CD14-positive monocyte (primary cell): ENCODE measurements at regions not wholly inside any gene's neighbourhood (a gene's known extent, or its start where the extent isn't known, plus 50 kb on each side); places are given as distances from the start of the nearest gene placed in this dataset.

Source experiments
- DNase-seq, 3 donors: peaks; one replicate each; pipeline ENCODE4 v3.0.0-alpha.2; 2011 to 2022
- H2AFZ ChIP-seq: 2 replicates; pipeline ENCODE4 v1.6.0; 2012; ENCODE audit warnings: mild to moderate bottlenecking, low read depth, low read length, inconsistent platforms; ENCODE audit not compliant: insufficient read depth, poor library complexity, severe bottlenecking
- H3K27ac ChIP-seq, 2 donors: 1 replicate in 1 of 2; 2 replicates in 1 of 2; pipeline ENCODE4 v1.5.1; 2012 to 2013; ENCODE audit warnings: low read length in 2 of 2, control low read depth in 1 of 2, inconsistent platforms in 1 of 2, low read depth in 1 of 2, mild to moderate bottlenecking in 1 of 2
- H3K27me3 ChIP-seq, 2 donors: one replicate each; pipeline versions ENCODE4 v1.6.0 to v1.6.1; 2011 to 2013; ENCODE audit warnings: low read length in 2 of 2; ENCODE audit not compliant: control insufficient read depth in 2 of 2, insufficient read depth in 2 of 2
- H3K36me3 ChIP-seq, 2 donors: replicated peaks in 1 of 2; 1 replicate in 1 of 2; 2 replicates in 1 of 2; pipeline versions ENCODE4 v1.5.1 to v1.6.1; 2012 to 2013; ENCODE audit warnings: low read length in 2 of 2, control low read depth in 1 of 2, inconsistent platforms in 1 of 2, mild to moderate bottlenecking in 1 of 2; ENCODE audit not compliant: insufficient read depth in 2 of 2, control insufficient read depth in 1 of 2
- H3K4me1 ChIP-seq, 2 donors: 1 replicate in 1 of 2; 2 replicates in 1 of 2; pipeline versions ENCODE4 v1.5.1 to v1.6.1; 2012 to 2013; ENCODE audit warnings: low read length in 2 of 2, control low read depth in 1 of 2, inconsistent platforms in 1 of 2, mild to moderate bottlenecking in 1 of 2, moderate library complexity in 1 of 2; ENCODE audit not compliant: insufficient read depth in 2 of 2, control insufficient read depth in 1 of 2
- H3K4me2 ChIP-seq: replicated peaks from 2 replicates; pipeline ENCODE3; 2012; ENCODE audit warnings: low read length, moderate library complexity, mild to moderate bottlenecking; ENCODE audit not compliant: poor library complexity, severe bottlenecking; ENCODE audit errors: extremely low read depth
- H3K4me3 ChIP-seq, 3 experiments: fragments of 200-600 bp in 1 of 3; sonication (generic) in 1 of 3; replicated peaks in 1 of 3; 1 replicate in 2 of 3; 2 replicates in 1 of 3; pipeline ENCODE4 v1.5.1; 2011 to 2013; ENCODE audit warnings: low read length in 3 of 3, mild to moderate bottlenecking in 3 of 3, control low read depth in 2 of 3, low read depth in 2 of 3, inconsistent platforms in 1 of 3, moderate library complexity in 1 of 3
- H3K79me2 ChIP-seq: 2 replicates; pipeline ENCODE4 v1.6.0; 2012; ENCODE audit warnings: mild to moderate bottlenecking, control low read depth, inconsistent platforms, low read length, moderate library complexity; ENCODE audit not compliant: insufficient read depth
- H3K9ac ChIP-seq: 2 replicates; pipeline ENCODE4 v1.6.0; 2017; ENCODE audit warnings: low read length, mild to moderate bottlenecking; ENCODE audit not compliant: insufficient read depth, poor library complexity, severe bottlenecking
- H3K9me3 ChIP-seq, 2 donors: replicated peaks in 1 of 2; 1 replicate in 1 of 2; 2 replicates in 1 of 2; pipeline versions ENCODE4 v1.5.1 to v1.6.1; 2012 to 2013; ENCODE audit warnings: low read length in 2 of 2, control low read depth in 1 of 2; ENCODE audit not compliant: control insufficient read depth in 1 of 2, insufficient read depth in 1 of 2
- H4K20me1 ChIP-seq: 2 replicates; pipeline ENCODE4 v1.6.0; 2012; ENCODE audit warnings: mild to moderate bottlenecking, low read length, control low read depth, moderate library complexity; ENCODE audit not compliant: insufficient read depth
- H3K27ac Mint-ChIP-seq, 7 donors: one replicate each; pipeline ENCODE4 v1.8.0; 2020; ENCODE audit warnings: mild to moderate bottlenecking in 7 of 7, mixed read lengths in 7 of 7, moderate library complexity in 6 of 7, inconsistent platforms in 2 of 7
- H3K27me3 Mint-ChIP-seq, 3 donors: one replicate each; pipeline ENCODE4 v1.8.0; 2021 to 2022; ENCODE audit warnings: low read depth in 3 of 3, mild to moderate bottlenecking in 3 of 3, mixed read lengths in 3 of 3, moderate library complexity in 3 of 3, inconsistent platforms in 1 of 3
- H3K36me3 Mint-ChIP-seq, 2 donors: one replicate each; pipeline ENCODE4 v1.8.0; 2020; ENCODE audit warnings: mixed read lengths in 2 of 2, inconsistent platforms in 1 of 2, mild to moderate bottlenecking in 1 of 2
- H3K4me1 Mint-ChIP-seq: one replicate; pipeline ENCODE4 v1.8.0; 2020; ENCODE audit warnings: mild to moderate bottlenecking, mixed read lengths
- H3K4me3 Mint-ChIP-seq, 2 donors: one replicate each; pipeline ENCODE4 v1.8.0; 2020; ENCODE audit warnings: mild to moderate bottlenecking in 2 of 2, mixed read lengths in 2 of 2, moderate library complexity in 1 of 2
- H3K9me3 Mint-ChIP-seq, 7 donors: one replicate each; pipeline ENCODE4 v1.8.0; 2020 to 2022; ENCODE audit warnings: mixed read lengths in 7 of 7, mild to moderate bottlenecking in 6 of 7, moderate library complexity in 6 of 7, inconsistent platforms in 2 of 7
- intact Hi-C, 2 donors: fragments of 100-400 bp; cut with micrococcal nuclease; formaldehyde crosslinking; loops; one replicate each; pipeline versions ENCODE4 v1.15.0 to v1.15.1; 2023
- TF ChIP-seq, protein P1 (sequence below): fragments of 200-600 bp; IDR thresholded peaks from one replicate; pipeline ENCODE4 v1.8.0; 2022; ENCODE audit warnings: antibody characterized with exemption, mild to moderate bottlenecking

DNA sequence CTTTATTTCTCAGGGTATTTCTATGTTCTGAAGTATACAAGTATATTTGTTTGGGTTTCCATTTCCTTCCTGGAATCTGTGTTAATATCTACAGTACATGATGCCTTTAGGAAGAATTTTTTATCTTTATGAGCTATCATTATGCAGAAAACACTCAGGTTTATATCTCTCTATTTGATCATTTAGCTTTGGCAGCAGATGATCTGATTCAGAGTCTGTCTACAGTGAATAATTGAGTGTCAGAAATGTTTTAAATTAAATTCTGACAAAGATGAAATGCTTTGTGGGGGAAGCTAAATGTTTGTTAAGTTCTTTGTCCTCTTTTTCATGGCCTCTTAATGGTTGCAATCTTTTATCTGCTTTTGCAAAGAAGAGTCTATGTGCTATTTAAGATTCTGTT is 2141.0 kb upstream of the ACO1 start:
- Histone ChIP-seq H3K4me1 (no peaks in the 10 kb centered on the region), H3K4me3 (no peak overlapping the region), H3K27me3 (no peaks in the 10 kb centered on the region), H3K27ac (no peak overlapping the region), H3K79me2 (no peaks in the 10 kb centered on the region), H2AFZ (no peak overlapping the region), H4K20me1 (no peaks in the 10 kb centered on the region), H3K9ac (no peak overlapping the region), H3K4me2 (no peak overlapping the region), H3K36me3 (no peaks in the 10 kb centered on the region), H3K9me3 (no peaks in the 10 kb centered on the region)
- TF ChIP-seq, protein P1, sequence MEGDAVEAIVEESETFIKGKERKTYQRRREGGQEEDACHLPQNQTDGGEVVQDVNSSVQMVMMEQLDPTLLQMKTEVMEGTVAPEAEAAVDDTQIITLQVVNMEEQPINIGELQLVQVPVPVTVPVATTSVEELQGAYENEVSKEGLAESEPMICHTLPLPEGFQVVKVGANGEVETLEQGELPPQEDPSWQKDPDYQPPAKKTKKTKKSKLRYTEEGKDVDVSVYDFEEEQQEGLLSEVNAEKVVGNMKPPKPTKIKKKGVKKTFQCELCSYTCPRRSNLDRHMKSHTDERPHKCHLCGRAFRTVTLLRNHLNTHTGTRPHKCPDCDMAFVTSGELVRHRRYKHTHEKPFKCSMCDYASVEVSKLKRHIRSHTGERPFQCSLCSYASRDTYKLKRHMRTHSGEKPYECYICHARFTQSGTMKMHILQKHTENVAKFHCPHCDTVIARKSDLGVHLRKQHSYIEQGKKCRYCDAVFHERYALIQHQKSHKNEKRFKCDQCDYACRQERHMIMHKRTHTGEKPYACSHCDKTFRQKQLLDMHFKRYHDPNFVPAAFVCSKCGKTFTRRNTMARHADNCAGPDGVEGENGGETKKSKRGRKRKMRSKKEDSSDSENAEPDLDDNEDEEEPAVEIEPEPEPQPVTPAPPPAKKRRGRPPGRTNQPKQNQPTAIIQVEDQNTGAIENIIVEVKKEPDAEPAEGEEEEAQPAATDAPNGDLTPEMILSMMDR = no peak
- Mint-ChIP-seq H3K27me3 (no peaks in the 10 kb centered on the region), H3K9me3 (peaks cover 0 to 4% (median 0%) of the 10 kb centered on the region in 7 donors), H3K4me3 (no peak overlapping the region), H3K36me3 (no peaks in the 10 kb centered on the region), H3K4me1 (peaks cover 1% of the 10 kb centered on the region), H3K27ac (no peak overlapping the region)
- intact Hi-C loops = no loop called here
- DNase-seq = no peak

DNA sequence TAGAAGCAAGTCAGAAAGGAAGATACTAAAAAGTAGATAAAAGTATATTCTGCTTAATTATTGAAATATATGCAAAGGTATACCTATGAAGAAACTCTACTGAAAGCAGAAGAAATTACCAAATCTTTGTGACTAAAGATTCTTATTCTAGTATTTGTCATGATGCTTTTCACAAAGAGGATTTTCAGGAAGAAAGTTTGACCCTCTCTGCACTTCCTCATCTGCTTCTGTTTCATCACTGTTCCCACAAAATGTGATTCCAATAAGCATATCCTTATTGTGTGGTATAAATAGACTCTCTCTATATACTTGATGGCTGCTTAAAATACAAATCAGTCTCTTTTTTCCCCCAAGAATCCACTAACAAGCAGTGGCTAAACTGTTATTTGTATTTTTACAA is 2139.6 kb upstream of the ACO1 start:
- Histone ChIP-seq H3K4me3 (no peak overlapping the region), H3K27ac (no peak overlapping the region), H3K4me1 (no peaks in the 10 kb centered on the region), H3K4me2 (no peak overlapping the region), H3K79me2 (no peaks in the 10 kb centered on the region), H3K9ac (no peak overlapping the region), H3K9me3 (no peaks in the 10 kb centered on the region), H2AFZ (no peak overlapping the region), H3K36me3 (no peaks in the 10 kb centered on the region), H4K20me1 (no peaks in the 10 kb centered on the region), H3K27me3 (no peaks in the 10 kb centered on the region)
- Mint-ChIP-seq H3K27me3 (no peaks in the 10 kb centered on the region), H3K27ac (no peak overlapping the region), H3K4me3 (no peak overlapping the region), H3K4me1 (peaks cover 1% of the 10 kb centered on the region), H3K9me3 (peaks cover 0 to 4% (median 0%) of the 10 kb centered on the region in 7 donors), H3K36me3 (no peaks in the 10 kb centered on the region)
- intact Hi-C loops = no loop called here
- TF ChIP-seq, protein P1 = no peak
- DNase-seq = peak in 1 of 3 donors; percentile 2
